Glutamatergic neuron (in vitro differentiated cells): ENCODE measurements at regions not wholly inside any gene's neighbourhood (a gene's known extent, or its start where the extent isn't known, plus 50 kb on each side); places are given as distances from the start of the nearest gene placed in this dataset.

ENCODE experiments used
- DNase-seq: peaks from one replicate; pipeline ENCODE4 v3.0.0; 2022
- H3K27ac Mint-ChIP-seq: one replicate; pipeline ENCODE4 v1.8.0; 2020; ENCODE audit warnings: mild to moderate bottlenecking, mixed read lengths, inconsistent platforms; ENCODE audit not compliant: unreplicated experiment
- H3K27me3 Mint-ChIP-seq: one replicate; pipeline ENCODE4 v1.8.0; 2020; ENCODE audit warnings: mild to moderate bottlenecking, moderate library complexity, mixed read lengths, inconsistent platforms; ENCODE audit not compliant: unreplicated experiment
- H3K36me3 Mint-ChIP-seq: one replicate; pipeline ENCODE4 v1.8.0; 2020; ENCODE audit warnings: mild to moderate bottlenecking, mixed read lengths, inconsistent platforms; ENCODE audit not compliant: unreplicated experiment
- H3K4me1 Mint-ChIP-seq: one replicate; pipeline ENCODE4 v1.8.0; 2020; ENCODE audit warnings: mild to moderate bottlenecking, low read depth, mixed read lengths, inconsistent platforms; ENCODE audit not compliant: unreplicated experiment
- H3K4me3 Mint-ChIP-seq: one replicate; pipeline ENCODE4 v1.8.0; 2020; ENCODE audit warnings: mild to moderate bottlenecking, mixed read lengths, inconsistent platforms; ENCODE audit not compliant: unreplicated experiment
- H3K9me3 Mint-ChIP-seq: one replicate; pipeline ENCODE4 v1.8.0; 2020; ENCODE audit warnings: mild to moderate bottlenecking, moderate library complexity, mixed read lengths, inconsistent platforms; ENCODE audit not compliant: unreplicated experiment
- TF ChIP-seq, protein P1 (sequence below): fragments of 200-600 bp; sonication (generic); IDR thresholded peaks from one replicate; pipeline ENCODE4 v1.5.0; 2021; ENCODE audit not compliant: partially characterized antibody, unreplicated experiment

DNA sequence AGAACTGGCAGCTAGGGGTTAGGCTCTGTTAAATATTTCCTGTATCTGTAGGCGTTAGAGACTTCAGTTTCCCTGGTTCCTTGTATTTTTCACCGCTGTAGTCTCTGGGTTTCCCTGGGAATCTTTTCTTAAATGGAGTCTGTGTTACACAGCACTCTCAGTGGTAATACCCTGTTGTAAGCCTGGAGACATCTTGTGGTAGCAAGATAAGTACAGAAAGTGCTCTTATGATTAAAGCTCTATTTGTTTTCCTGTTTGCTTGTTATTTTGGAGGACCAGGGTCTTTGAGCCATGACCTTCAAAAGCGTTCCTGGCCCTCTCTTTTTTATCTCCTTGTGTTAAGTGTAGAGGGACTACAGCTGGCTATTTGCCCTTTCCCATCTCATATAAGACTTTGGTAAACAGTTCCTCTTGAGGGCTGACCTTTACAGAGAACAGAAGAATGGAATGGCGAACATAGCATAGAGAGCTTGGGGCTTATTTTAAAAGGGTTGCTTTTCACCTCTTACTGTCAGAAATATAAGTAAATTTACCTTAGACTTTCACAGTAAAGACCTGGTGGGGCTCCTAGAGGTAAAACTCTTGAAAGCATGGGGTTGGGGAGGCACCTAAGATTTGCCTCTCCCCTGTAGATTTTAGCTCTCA lies 782.5 kb downstream of the FAT4 start:
- Mint-ChIP-seq H3K36me3 (no peaks in the 10 kb centered on the region), H3K4me1 (no peaks in the 10 kb centered on the region), H3K9me3 (no peaks in the 10 kb centered on the region), H3K27me3 (no peaks in the 10 kb centered on the region), H3K27ac (no peak overlapping the region), H3K4me3 (no peak overlapping the region)
- DNase-seq: no peak
- TF ChIP-seq, protein P1, sequence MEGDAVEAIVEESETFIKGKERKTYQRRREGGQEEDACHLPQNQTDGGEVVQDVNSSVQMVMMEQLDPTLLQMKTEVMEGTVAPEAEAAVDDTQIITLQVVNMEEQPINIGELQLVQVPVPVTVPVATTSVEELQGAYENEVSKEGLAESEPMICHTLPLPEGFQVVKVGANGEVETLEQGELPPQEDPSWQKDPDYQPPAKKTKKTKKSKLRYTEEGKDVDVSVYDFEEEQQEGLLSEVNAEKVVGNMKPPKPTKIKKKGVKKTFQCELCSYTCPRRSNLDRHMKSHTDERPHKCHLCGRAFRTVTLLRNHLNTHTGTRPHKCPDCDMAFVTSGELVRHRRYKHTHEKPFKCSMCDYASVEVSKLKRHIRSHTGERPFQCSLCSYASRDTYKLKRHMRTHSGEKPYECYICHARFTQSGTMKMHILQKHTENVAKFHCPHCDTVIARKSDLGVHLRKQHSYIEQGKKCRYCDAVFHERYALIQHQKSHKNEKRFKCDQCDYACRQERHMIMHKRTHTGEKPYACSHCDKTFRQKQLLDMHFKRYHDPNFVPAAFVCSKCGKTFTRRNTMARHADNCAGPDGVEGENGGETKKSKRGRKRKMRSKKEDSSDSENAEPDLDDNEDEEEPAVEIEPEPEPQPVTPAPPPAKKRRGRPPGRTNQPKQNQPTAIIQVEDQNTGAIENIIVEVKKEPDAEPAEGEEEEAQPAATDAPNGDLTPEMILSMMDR: no peak

DNA sequence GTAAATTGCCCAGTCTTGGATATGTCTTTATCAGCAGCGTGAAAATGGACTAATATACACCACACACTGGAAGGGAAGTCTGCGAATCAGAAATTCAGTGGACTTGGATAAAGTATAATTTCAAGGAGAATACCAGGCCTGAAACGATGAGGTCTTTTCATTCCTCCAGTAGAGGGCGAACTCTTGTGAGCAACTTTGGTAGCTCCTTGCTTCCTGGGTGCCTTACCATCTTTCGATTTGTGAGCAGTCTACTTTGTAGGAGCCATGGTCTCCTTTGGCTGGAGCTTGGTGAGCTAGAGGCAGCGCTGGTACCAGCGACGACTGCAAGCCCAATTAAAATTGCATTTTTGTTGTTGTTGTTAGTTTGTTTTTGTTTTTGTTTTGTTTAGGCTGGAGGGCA lies 791.9 kb downstream of the FAT4 start:
- H3K36me3 Mint-ChIP-seq: peaks cover 4% of the 10 kb centered on the region
- no peaks in the 10 kb centered on the region for H3K4me1 Mint-ChIP-seq
- no peaks in the 10 kb centered on the region for H3K27me3 Mint-ChIP-seq
- TF ChIP-seq, protein P1: peak; percentile 35
- H3K27ac Mint-ChIP-seq: no peak overlapping the region
- H3K4me3 Mint-ChIP-seq: no peak overlapping the region
- no peaks in the 10 kb centered on the region for H3K9me3 Mint-ChIP-seq
- no peak for DNase-seq

DNA sequence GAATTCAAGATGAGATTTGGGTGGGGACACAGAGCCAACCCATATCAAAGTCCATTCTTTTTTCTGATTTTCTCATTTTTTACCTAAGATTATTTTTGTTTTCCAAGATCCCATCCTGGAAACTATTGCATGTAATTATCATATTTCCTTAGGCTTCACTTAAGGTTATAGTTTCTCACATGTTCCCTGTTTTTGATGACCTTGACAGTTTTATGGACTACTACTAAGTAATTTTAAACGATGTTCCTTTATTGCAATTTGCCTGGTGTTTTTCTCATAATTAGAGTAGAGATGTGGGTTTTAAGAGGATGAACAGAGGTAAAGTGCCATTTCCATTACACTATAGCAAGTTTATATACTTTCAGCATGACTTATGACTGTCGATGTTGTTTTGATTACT lies 795.1 kb downstream of the FAT4 start:
- Mint-ChIP-seq H3K27me3 (no peaks in the 10 kb centered on the region), H3K4me1 (no peaks in the 10 kb centered on the region), H3K27ac (no peak overlapping the region), H3K4me3 (no peak overlapping the region), H3K9me3 (no peaks in the 10 kb centered on the region), H3K36me3 (peaks cover 4% of the 10 kb centered on the region)
- no peak for DNase-seq
- TF ChIP-seq, protein P1: no peak

DNA sequence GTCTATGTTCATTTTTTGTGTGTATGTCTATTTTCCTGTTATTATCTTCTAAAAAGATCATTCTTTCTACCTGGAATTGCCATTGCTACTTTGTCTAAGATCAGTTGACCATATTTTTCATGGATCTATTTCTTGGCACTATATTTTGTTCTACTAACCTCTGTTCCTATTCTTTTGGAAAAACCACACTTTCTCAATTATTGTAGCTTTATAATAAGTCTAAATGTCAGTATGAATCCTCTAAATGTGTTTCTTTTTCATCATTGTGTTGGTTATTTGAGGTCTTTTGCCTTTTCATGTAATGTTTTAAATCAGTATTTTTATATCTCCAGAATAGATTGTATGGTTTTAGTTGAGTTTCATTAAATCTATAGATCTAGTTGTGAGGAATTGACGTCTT lies 798.3 kb downstream of the FAT4 start:
- TF ChIP-seq, protein P1: no peak

DNA sequence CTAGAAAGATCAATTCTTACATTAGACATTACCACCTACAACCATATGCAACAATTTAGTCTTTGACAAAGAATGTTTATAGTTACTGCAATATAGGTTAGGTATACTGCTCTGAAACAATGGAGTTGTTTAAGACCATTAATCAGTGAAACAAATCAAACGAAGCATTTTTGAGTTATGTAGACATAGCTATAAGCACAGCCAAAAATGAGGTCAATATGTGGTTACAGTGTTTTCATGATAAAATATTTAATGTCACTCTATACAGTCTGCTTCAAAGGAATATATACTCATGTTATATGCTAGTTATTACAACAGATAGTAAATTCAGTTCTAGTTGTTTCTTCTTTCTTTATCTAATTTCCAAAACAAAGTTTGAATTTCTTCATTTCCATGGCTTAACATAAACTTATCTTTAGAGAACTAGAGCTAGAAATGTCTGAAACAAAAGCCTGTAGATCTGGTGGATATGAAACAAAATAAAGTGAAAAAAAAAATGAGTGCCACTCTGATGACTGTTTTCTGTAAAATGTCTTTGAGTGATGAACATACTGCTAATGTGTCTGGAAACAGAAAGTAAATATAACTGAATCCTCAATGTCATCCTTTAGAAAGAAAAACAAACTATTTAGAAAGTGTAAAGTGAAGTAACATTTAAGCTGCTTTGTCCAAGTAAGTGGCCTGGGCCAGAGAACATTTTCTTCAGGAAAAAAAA lies 809.0 kb downstream of the FAT4 start:
- H3K27ac Mint-ChIP-seq: no peak overlapping the region

More for the DNA sequence above, 798.3 kb downstream of the FAT4 start:
- no peak overlapping the region for H3K4me3 Mint-ChIP-seq
- DNase-seq: no peak
- H3K4me1 Mint-ChIP-seq: no peaks in the 10 kb centered on the region
- no peaks in the 10 kb centered on the region for H3K27me3 Mint-ChIP-seq
- no peaks in the 10 kb centered on the region for H3K36me3 Mint-ChIP-seq
- H3K27ac Mint-ChIP-seq: no peak overlapping the region
- H3K9me3 Mint-ChIP-seq: no peaks in the 10 kb centered on the region

More for the DNA sequence above, 809.0 kb downstream of the FAT4 start:
- no peaks in the 10 kb centered on the region for H3K4me1 Mint-ChIP-seq
- DNase-seq: no peak
- TF ChIP-seq, protein P1: no peak
- no peaks in the 10 kb centered on the region for H3K27me3 Mint-ChIP-seq
- no peaks in the 10 kb centered on the region for H3K36me3 Mint-ChIP-seq
- no peak overlapping the region for H3K4me3 Mint-ChIP-seq
- peaks cover 4% of the 10 kb centered on the region for H3K9me3 Mint-ChIP-seq
